ENCODE measurements at regions not wholly inside any gene's neighbourhood (a gene's known extent, or its start where the extent isn't known, plus 50 kb on each side); places are given as distances from the start of the nearest gene placed in this dataset.

- TF ChIP-seq, protein P1, sequence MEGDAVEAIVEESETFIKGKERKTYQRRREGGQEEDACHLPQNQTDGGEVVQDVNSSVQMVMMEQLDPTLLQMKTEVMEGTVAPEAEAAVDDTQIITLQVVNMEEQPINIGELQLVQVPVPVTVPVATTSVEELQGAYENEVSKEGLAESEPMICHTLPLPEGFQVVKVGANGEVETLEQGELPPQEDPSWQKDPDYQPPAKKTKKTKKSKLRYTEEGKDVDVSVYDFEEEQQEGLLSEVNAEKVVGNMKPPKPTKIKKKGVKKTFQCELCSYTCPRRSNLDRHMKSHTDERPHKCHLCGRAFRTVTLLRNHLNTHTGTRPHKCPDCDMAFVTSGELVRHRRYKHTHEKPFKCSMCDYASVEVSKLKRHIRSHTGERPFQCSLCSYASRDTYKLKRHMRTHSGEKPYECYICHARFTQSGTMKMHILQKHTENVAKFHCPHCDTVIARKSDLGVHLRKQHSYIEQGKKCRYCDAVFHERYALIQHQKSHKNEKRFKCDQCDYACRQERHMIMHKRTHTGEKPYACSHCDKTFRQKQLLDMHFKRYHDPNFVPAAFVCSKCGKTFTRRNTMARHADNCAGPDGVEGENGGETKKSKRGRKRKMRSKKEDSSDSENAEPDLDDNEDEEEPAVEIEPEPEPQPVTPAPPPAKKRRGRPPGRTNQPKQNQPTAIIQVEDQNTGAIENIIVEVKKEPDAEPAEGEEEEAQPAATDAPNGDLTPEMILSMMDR (IDR thresholded peaks at IDR 0.05; ENCODE audit: insufficient read depth, low read length, poor library complexity, severe bottlenecking): no peak
- TF ChIP-seq EZH2phosphoT487 (conservative IDR thresholded peaks at IDR 0.05; ENCODE audit: low read length): no peak
These were observed 846.3 kb upstream of the ARPP21 start for GRCh38 chr3:34793057-34793456.
